Neural cell (in vitro differentiated cells): ENCODE measurements at regions not wholly inside any gene's neighbourhood (a gene's known extent, or its start where the extent isn't known, plus 50 kb on each side); places are given as distances from the start of the nearest gene placed in this dataset.

Experiments
- CTCF ChIP-seq: fragments of 450-650 bp; IDR thresholded peaks from 2 replicates; pipeline ENCODE4 v1.5.1; 2014; ENCODE audit warnings: antibody characterized with exemption, mild to moderate bottlenecking, moderate library complexity; ENCODE audit not compliant: poor library complexity, severe bottlenecking
- EP300 ChIP-seq: fragments of 450-650 bp; conservative IDR thresholded peaks from 2 replicates; pipeline ENCODE4 v1.6.1; 2014; ENCODE audit warnings: antibody characterized with exemption, mild to moderate bottlenecking, moderate library complexity; ENCODE audit not compliant: poor library complexity, severe bottlenecking
- EZH2 ChIP-seq: fragments of 200-600, 300-800 bp; shearing (Covaris generic), sonication (generic); IDR thresholded peaks from 2 replicates; pipeline ENCODE4 v1.6.1; 2014; ENCODE audit warnings: antibody characterized with exemption, low read length, borderline replicate concordance, mild to moderate bottlenecking; ENCODE audit not compliant: insufficient read depth, poor library complexity, severe bottlenecking
- POLR2AphosphoS5 ChIP-seq: IDR thresholded peaks from 2 replicates; pipeline ENCODE4 v1.6.1; 2012
- RAD21 ChIP-seq: fragments of 450-650 bp; conservative IDR thresholded peaks from 2 replicates; pipeline ENCODE4 v1.6.1; 2014; ENCODE audit warnings: antibody characterized with exemption, mild to moderate bottlenecking, moderate library complexity
- TAF1 ChIP-seq: IDR thresholded peaks from 2 replicates; pipeline ENCODE4 v1.6.1; 2012; ENCODE audit warnings: low read depth
- TF ChIP-seq, protein P1 (sequence below): IDR thresholded peaks from 2 replicates; pipeline ENCODE4 v1.6.1; 2012; ENCODE audit warnings: borderline replicate concordance

- no peak for TF ChIP-seq CTCF
- TF ChIP-seq EZH2, result no peak
- TF ChIP-seq, protein P1, sequence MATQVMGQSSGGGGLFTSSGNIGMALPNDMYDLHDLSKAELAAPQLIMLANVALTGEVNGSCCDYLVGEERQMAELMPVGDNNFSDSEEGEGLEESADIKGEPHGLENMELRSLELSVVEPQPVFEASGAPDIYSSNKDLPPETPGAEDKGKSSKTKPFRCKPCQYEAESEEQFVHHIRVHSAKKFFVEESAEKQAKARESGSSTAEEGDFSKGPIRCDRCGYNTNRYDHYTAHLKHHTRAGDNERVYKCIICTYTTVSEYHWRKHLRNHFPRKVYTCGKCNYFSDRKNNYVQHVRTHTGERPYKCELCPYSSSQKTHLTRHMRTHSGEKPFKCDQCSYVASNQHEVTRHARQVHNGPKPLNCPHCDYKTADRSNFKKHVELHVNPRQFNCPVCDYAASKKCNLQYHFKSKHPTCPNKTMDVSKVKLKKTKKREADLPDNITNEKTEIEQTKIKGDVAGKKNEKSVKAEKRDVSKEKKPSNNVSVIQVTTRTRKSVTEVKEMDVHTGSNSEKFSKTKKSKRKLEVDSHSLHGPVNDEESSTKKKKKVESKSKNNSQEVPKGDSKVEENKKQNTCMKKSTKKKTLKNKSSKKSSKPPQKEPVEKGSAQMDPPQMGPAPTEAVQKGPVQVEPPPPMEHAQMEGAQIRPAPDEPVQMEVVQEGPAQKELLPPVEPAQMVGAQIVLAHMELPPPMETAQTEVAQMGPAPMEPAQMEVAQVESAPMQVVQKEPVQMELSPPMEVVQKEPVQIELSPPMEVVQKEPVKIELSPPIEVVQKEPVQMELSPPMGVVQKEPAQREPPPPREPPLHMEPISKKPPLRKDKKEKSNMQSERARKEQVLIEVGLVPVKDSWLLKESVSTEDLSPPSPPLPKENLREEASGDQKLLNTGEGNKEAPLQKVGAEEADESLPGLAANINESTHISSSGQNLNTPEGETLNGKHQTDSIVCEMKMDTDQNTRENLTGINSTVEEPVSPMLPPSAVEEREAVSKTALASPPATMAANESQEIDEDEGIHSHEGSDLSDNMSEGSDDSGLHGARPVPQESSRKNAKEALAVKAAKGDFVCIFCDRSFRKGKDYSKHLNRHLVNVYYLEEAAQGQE, result no peak
- no peak for TF ChIP-seq RAD21
- TF ChIP-seq EP300, result no peak
- no peak for TF ChIP-seq TAF1
- no peak for TF ChIP-seq POLR2AphosphoS5
Measured at GRCh38 chr21:16460936-16461335, 731.2 kb downstream of the USP25 start.
